Lung (tissue), 11 donors: ENCODE measurements at regions not wholly inside any gene's neighbourhood (a gene's known extent, or its start where the extent isn't known, plus 50 kb on each side); places are given as distances from the start of the nearest gene placed in this dataset.

Experiments used
- ATAC-seq: fragments of 200-7000 bp; cut with Tn5 transposase; one replicate; pipeline ENCODE4 v1.9.1; 2020; ENCODE audit warnings: moderate number of reproducible peaks; ENCODE audit not compliant: insufficient read depth, low FRiP score
- DNase-seq, 3 donors: peaks; one replicate each; pipeline ENCODE4 v3.0.0-alpha.2; 2013 to 2017
- H3K27ac ChIP-seq, 2 donors: one replicate each; pipeline ENCODE4 v1.5.1; 2013; ENCODE audit warnings: mild to moderate bottlenecking in 2 of 2, moderate library complexity in 2 of 2, control low read depth in 1 of 2, inconsistent platforms in 1 of 2, low read depth in 1 of 2, low read length in 1 of 2
- H3K27me3 ChIP-seq, 3 donors: one replicate each; pipeline ENCODE4 v1.5.1; 2013; ENCODE audit warnings: low read length in 2 of 3; ENCODE audit not compliant: control insufficient read depth in 3 of 3, insufficient read depth in 3 of 3
- H3K36me3 ChIP-seq, 4 donors: one replicate each; pipeline ENCODE4 v1.5.1; 2013; ENCODE audit warnings: low read length in 4 of 4, mild to moderate bottlenecking in 1 of 4, moderate library complexity in 1 of 4; ENCODE audit not compliant: control insufficient read depth in 4 of 4, insufficient read depth in 4 of 4
- H3K4me1 ChIP-seq, 5 donors: one replicate each; pipeline ENCODE4 v1.5.1; 2013; ENCODE audit warnings: low read length in 5 of 5, mild to moderate bottlenecking in 2 of 5, moderate library complexity in 1 of 5; ENCODE audit not compliant: control insufficient read depth in 5 of 5, insufficient read depth in 5 of 5
- H3K4me3 ChIP-seq: one replicate; pipeline ENCODE4 v1.5.1; 2013; ENCODE audit warnings: mild to moderate bottlenecking, control low read depth, moderate library complexity
- H3K9ac ChIP-seq, 2 donors: one replicate each; pipeline ENCODE4 v1.5.1; 2013; ENCODE audit warnings: low read length in 2 of 2, control low read depth in 1 of 2; ENCODE audit not compliant: insufficient read depth in 1 of 2
- H3K9me3 ChIP-seq, 4 donors: one replicate each; pipeline ENCODE4 v1.5.1; 2013; ENCODE audit warnings: low read length in 3 of 4, mild to moderate bottlenecking in 1 of 4, moderate library complexity in 1 of 4; ENCODE audit not compliant: control insufficient read depth in 4 of 4, insufficient read depth in 3 of 4
- CTCF ChIP-seq: IDR thresholded peaks from 2 replicates; pipeline ENCODE4 v1.5.1; 2012; ENCODE audit warnings: mild to moderate bottlenecking; ENCODE audit errors: control extremely low read depth, extremely low read depth
- WGBS, 2 donors: extraction: QIAGEN DNeasy Blood & Tissue Kit; methylation state at CpG; one replicate each; pipeline ENCODE4 v1.1.7; 2013; 5-methylcytosine and 5-hydroxymethylcytosine counted together
- donor health status: control.
- donor health status: control.
- donor health status: Bipolar disorder and iron deficiency.
- donor health status: healthy.
- donor health status: DM: yes; HTN: yes; CAD: no.

- peaks cover 0 to 9% (median 3%) of the 10 kb centered on the region in 4 donors for H3K9me3 ChIP-seq
- ATAC-seq (no peak), DNase-seq (no peak)
- H3K27ac ChIP-seq: no peak overlapping the region
- no peaks in the 10 kb centered on the region for H3K27me3 ChIP-seq
- no peak overlapping the region for H3K4me3 ChIP-seq
- H3K4me1 ChIP-seq: no peaks in the 10 kb centered on the region
- no peaks in the 10 kb centered on the region for H3K36me3 ChIP-seq
- TF ChIP-seq CTCF: no peak
- H3K9ac ChIP-seq: no peak overlapping the region
Observed at GRCh38 chr12:72089678-72090077, 151.0 kb downstream of the TPH2 start.

GRCh38 chr12:72093424-72093823 lies 154.8 kb downstream of the TPH2 start:
- Histone ChIP-seq H3K4me3 (no peak overlapping the region), H3K27me3 (no peaks in the 10 kb centered on the region), H3K9me3 (peaks cover 0 to 9% (median 3%) of the 10 kb centered on the region in 4 donors), H3K36me3 (no peaks in the 10 kb centered on the region), H3K9ac (no peak overlapping the region), H3K4me1 (no peaks in the 10 kb centered on the region), H3K27ac (no peak overlapping the region)
- WGBS, 2 donors: 87 to 94% methylated on average over 2 of the region's 2 CpGs
- ATAC-seq (no peak), DNase-seq (no peak)
- TF ChIP-seq CTCF: no peak

GRCh38 chr12:72093930-72094329 lies 155.3 kb downstream of the TPH2 start:
- DNase-seq: no peak
- no peak overlapping the region for H3K4me3 ChIP-seq
- WGBS, 2 donors: 82 to 88% methylated on average over 2 of the region's 2 CpGs
- no peaks in the 10 kb centered on the region for H3K36me3 ChIP-seq
- no peak for ATAC-seq
- H3K27ac ChIP-seq: no peak overlapping the region
- TF ChIP-seq CTCF: no peak
- no peaks in the 10 kb centered on the region for H3K4me1 ChIP-seq
- peaks cover 0 to 9% (median 3%) of the 10 kb centered on the region in 4 donors for H3K9me3 ChIP-seq
- no peaks in the 10 kb centered on the region for H3K27me3 ChIP-seq
- H3K9ac ChIP-seq: no peak overlapping the region

- Histone ChIP-seq H3K9me3 (peaks cover 0 to 9% (median 3%) of the 10 kb centered on the region in 4 donors), H3K4me3 (no peak overlapping the region), H3K27ac (no peak overlapping the region), H3K9ac (no peak overlapping the region), H3K27me3 (no peaks in the 10 kb centered on the region), H3K4me1 (no peaks in the 10 kb centered on the region), H3K36me3 (no peaks in the 10 kb centered on the region)
- ATAC-seq (no peak), DNase-seq (no peak)
- 78 to 84% methylated on average over 2 of the region's 2 CpGs for WGBS, 2 donors
- no peak for TF ChIP-seq CTCF
Observed at GRCh38 chr12:72094490-72094889, 155.8 kb downstream of the TPH2 start.
